G401 (cell line): ENCODE measurements at regions not wholly inside any gene's neighbourhood (a gene's known extent, or its start where the extent isn't known, plus 50 kb on each side); places are given as distances from the start of the nearest gene placed in this dataset.
A peak's percentile ranks its signal among the peaks of the same experiment; 100 is the strongest.
"Not testable (repeated sequence)": the region's sequence is repeated elsewhere in the genome, so short reads cannot be mapped to it uniquely, and the experiment has no call there.

Experiments used
- DNase-seq: peaks from one replicate; pipeline ENCODE4 v3.0.0-alpha.2; 2015; ENCODE audit warnings: low spot score
- in situ Hi-C: cut with HindIII; loops from 2 replicates; pipeline ENCODE4 v1.10.0; 2016; ENCODE audit warnings: low sequenced_read_pairs, mixed read lengths

DNA sequence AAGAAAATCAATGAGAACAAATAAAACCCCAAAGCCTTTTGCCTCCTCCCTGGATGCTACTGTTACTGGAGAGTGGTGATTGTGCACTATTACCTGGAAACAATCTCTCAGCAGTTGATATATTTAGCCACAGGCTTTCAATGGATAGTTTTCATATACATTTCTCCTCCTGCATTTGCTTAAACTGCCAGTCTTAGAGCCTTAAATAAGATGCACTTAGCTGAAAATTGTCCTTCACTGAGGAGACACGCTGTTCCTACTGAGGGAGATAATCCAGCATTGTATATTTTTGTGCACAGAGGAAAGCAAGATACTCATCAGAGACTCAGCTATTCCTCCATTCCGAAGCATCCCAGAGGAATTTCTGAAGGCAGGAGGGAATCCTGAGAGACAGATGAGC, 520.2 kb upstream of the C16orf82 start:
- in situ Hi-C loops: no loop called here
- DNase-seq: no peak

GRCh38 chr16:26547681-26548080, 519.0 kb upstream of the C16orf82 start:
- in situ Hi-C loops: no loop called here
- DNase-seq: no peak

GRCh38 chr16:26550111-26550610, 516.6 kb upstream of the C16orf82 start:
- in situ Hi-C loops: no loop called here
- no peak for DNase-seq

- DNase-seq: no peak
Measured at GRCh38 chr16:26554030-26554429, 512.7 kb upstream of the C16orf82 start.

GRCh38 chr16:26561303-26561702, 505.4 kb upstream of the C16orf82 start:
- DNase-seq: no peak
- in situ Hi-C loops: no loop called here

More at GRCh38 chr16:26554030-26554429, 512.7 kb upstream of the C16orf82 start:
- in situ Hi-C loops: no loop called here

DNA sequence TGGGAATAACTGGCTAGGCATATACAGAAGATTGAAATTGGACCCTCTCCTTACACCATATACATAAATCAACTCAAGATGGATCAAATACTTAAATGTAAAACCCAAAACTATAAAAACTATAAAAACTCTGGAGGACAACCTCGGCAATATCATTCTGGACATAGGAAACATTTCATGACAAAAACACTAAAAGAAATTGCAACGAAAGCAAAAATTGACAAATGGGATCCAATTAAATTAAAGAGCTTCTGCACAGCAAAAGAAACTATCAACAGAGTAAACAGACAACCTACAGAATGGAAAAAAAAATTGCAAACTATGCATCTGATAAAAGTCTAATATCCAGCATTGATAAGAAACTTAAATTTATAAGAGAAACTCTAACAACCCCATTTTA, 503.7 kb upstream of the C16orf82 start:
- no peak for DNase-seq
- in situ Hi-C loops: no loop called here

- no peak for DNase-seq
- in situ Hi-C loops: no loop called here
Measured at GRCh38 chr16:26567356-26567755, 499.4 kb upstream of the C16orf82 start.

GRCh38 chr16:26569793-26570192, 496.9 kb upstream of the C16orf82 start:
- DNase-seq: peak; percentile 44
- in situ Hi-C loops: no loop called here

DNA sequence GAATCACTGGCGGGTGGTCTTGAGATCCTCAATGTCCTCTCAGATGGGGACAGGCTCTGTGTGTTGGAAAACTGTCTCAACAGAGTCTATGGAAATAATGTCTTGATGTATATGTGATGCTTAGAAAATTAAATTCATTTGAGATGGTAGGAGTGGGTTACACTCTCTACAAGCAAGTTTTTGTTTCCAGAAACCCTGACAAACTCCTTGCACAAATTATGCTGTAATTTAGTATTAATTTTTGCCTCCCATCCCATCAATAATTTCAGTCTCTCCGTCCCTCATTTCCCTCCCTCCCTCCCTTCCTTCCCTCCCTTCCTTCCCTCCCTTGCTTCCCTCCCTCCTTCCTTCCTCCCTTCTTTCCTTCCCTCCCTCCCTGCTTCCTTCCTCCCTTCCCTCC, 488.0 kb upstream of the C16orf82 start:
- no peak for DNase-seq
- in situ Hi-C loops: no loop called here

DNA sequence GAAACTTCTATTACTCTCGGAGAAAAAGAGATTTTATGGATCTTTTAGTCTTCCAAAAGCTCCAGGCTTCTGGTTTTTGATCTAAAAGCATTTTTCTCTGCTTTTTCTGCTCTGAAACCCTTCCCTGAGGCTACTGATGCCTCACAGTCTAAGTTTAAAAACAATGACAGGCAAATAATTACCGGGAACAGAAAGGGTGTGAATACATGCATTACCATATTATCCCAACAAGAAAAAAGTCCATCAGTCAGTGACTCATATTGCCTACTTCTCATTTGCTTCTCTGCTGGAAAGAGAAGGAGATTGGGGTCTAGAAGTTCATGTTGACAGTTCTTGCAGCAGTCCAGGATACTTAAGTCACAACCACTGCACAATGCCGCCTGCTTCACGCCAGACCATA, 482.9 kb upstream of the C16orf82 start:
- DNase-seq: no peak
- in situ Hi-C loops: no loop called here

DNA sequence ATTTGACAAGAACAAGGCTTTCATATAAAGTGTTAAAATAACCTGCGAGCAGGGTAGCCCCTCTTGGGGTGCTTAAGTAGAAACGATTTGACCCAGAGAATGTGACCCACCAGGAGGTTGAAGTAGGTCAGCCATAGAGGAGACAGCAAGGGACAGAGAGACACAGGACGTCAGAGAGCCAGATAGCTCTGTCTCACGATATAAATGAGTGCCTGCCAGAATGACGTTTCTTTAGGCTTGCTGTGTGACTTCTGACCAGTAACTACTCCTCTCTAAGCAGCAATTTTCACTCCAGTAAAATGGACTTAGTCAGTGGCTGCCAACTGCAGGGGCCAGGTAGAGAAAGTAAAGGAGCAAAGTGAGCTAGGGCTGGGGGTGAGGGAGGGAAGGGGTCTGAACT, 473.0 kb upstream of the C16orf82 start:
- in situ Hi-C loops: no loop called here

GRCh38 chr16:26594666-26595065, 472.1 kb upstream of the C16orf82 start:
- DNase-seq: no peak
- in situ Hi-C loops: no loop called here

More for the DNA sequence above, 473.0 kb upstream of the C16orf82 start:
- DNase-seq: no peak

GRCh38 chr16:26595199-26595598, 471.5 kb upstream of the C16orf82 start:
- DNase-seq: no peak

GRCh38 chr16:26596033-26596432, 470.7 kb upstream of the C16orf82 start:
- in situ Hi-C loops, DNase-seq: not testable (repeated sequence)

More at GRCh38 chr16:26595199-26595598, 471.5 kb upstream of the C16orf82 start:
- in situ Hi-C loops: no loop called here

DNA sequence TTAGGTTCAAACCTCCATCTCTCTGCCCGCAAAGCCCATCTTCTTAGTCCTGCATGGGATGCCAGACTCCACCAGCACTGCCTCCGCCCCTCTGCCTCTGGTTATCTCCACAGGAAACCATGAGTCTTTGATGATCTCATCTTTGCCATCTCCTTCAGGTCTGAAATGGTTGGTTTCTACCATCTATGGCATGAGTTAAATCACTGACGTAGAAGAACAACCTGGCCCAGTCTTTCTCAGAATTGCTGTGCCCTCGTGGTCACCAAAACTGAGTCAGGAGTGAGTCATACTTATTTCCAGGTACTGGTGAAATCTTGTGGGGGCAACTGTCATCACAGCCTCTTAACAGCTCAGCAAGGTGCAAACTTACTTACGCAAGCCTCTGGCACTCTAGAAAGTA, 468.7 kb upstream of the C16orf82 start:
- DNase-seq: no peak
- in situ Hi-C loops: no loop called here

DNA sequence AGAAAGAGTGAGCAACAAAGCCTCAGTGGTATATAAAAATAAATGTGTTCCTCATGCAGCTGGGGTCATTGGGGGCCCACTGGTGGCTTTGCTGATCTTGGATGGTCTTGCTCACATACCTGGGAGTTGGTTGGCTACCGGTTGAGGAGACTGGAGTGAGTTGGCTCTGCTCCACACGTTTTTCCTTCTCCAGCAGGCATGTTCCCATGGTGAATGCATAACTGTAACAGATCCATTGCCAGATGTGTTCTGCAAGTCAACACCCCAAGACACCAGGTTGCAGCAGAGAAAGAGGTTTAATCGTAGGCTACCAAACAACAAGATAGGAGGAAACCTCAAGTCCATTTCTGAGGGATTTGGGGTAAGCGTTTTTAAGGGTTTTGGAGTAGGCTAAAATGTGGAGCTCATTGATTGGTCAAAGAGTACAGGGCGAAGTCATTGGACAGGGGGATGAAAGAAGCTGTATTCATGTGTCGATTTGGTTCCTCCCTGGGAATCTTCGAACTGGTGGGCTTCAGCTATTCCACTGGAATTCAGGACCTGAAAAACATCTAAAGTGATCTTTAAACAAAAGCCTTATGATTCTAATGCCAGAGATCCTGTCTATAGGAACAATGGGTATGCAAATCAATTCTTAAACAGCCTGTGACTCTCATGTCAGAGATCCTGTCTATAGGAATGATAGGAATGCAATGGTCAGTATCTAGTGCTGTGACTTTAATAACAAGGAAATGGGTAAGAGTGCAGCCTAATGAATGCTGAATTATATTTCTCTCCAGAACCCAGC, 467.5 kb upstream of the C16orf82 start:
- no peak for DNase-seq
- in situ Hi-C loops: no loop called here

- in situ Hi-C loops: no loop called here
- DNase-seq: no peak
Measured at GRCh38 chr16:26599785-26600104, 467.0 kb upstream of the C16orf82 start.

GRCh38 chr16:26601335-26601734, 465.4 kb upstream of the C16orf82 start:
- in situ Hi-C loops: no loop called here
- DNase-seq: no peak

GRCh38 chr16:26605626-26606271, 461.0 kb upstream of the C16orf82 start:
- in situ Hi-C loops: no loop called here
- no peak for DNase-seq

DNA sequence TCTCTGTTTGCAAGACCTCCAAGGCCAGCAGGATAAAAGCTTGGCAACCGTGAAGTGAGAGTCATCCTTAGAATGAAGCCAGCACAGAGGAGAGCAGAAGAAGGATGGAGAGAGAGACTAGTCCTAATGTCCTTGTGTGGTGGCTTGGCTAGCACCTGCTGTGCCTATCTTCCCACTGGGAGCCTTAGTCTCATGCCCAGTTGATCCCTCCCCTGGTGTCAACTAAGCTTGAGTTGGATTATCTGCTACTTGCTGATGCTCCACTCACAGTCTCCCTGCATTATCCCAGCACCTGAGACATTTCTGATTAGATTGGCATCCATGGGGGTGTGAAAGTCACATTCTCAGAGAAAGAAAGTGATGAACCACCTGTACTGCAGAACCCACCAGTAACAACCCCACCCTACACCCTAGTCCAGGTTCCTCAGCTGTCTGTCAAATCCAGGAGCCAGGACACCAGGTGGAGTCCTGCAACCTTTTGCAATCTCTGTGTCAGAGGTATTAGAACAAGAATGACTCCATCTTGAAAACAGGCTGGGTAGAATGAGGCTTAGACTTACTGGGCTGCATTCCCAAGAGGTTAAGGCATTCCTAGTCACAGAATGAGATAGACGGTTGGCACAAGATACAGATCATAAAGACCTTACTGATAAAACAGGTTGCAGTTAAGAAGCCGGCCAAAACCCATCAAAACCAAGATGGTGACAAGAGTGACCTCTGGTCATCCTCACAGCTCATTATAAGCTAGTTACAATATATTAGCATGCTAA, 460.2 kb upstream of the C16orf82 start:
- in situ Hi-C loops: no loop called here
- DNase-seq: no peak
